GM21528 (cell line): ENCODE measurements at regions not wholly inside any gene's neighbourhood (a gene's known extent, or its start where the extent isn't known, plus 50 kb on each side); places are given as distances from the start of the nearest gene placed in this dataset.
"Not testable (repeated sequence)": the region's sequence is repeated elsewhere in the genome, so short reads cannot be mapped to it uniquely, and the experiment has no call there.

ENCODE experiments used
- ATAC-seq: cut with Tn5 transposase; IDR thresholded peaks from one replicate; pipeline ENCODE4 v1.9.1; 2021; ENCODE audit warnings: mild to moderate bottlenecking, moderate library complexity; ENCODE audit not compliant: unreplicated experiment, low FRiP score

GRCh38 chr18:72986103-72986502 lies 118.3 kb upstream of the NETO1 start:
- ATAC-seq: no peak

DNA sequence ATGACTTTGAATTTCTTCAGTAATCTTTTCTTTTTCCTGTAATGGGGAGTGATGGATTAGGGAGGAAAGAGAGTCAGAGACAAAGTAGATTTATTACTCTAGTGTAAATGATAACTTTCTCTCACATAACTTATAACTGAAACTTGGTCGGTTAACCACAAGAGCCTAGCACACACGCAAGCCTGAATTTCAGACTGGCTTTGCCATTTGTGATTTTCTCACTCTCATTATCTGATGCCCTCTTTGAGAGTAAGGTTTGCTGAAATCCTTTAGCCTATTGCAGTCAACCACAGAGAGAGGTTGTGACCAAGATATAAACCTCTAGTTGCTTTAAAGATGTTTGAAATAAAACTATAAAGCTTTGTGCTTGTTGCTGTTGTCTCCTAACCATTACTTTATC lies 117.9 kb upstream of the NETO1 start:
- ATAC-seq: peak; percentile 71

DNA sequence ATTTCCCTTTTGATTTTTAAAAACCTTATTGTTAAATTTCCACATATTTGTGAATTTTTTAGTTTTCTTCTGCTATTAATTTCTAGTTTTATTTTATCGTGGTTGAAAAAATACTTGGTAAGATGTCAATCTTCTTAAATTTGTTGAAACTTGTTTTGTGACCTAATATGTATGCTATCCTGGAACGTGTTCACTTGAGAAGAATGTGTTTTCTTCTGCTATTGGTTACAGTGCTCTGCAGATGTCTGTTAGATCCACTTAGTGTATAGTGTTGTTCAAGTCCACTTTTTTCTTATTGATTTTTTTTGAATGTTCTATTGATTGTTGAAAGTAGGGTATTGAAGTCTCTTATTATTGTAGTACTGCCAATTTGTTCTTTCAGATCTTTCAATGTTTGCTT lies 116.5 kb upstream of the NETO1 start:
- ATAC-seq: no peak

DNA sequence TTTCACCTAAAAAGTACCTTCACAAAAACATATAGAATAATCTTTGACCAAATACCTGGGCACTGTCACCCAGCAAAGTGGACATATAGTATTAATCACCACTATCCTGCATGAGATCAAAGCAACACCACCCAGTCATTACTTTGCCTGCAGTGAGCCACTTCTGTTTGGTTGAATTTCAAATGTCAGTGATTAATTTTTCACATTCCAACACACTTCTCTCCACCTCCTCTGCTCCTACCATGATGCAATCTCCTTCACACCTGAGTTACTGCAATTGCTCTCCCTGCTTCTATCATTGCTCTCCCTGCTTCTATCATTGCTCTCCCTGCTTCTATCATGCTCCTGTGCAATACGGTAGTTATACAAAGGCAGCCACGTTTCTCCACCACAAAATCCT lies 106.1 kb upstream of the NETO1 start:
- ATAC-seq: no peak

DNA sequence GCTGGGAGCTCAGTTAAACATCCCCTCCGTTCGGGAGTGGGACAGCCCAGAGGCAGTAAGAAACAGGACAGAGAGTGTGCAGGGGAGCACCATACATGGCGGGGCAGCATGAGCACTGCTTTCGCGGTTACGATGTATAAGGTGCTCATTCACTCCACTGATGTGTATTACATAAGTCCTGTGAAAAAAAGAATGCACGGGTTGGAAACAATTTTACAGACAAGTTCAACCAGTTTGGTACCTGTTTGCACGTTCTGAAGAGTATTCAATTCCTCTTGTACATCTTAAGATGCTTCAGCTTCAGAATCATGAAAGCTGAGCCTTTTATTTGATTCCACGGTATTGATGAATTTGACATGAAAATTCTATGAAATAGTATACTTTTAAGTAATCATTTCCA lies 97.8 kb upstream of the NETO1 start:
- no peak for ATAC-seq

- ATAC-seq: not testable (repeated sequence)
Measured at GRCh38 chr18:72958195-72958594, 90.4 kb upstream of the NETO1 start.

DNA sequence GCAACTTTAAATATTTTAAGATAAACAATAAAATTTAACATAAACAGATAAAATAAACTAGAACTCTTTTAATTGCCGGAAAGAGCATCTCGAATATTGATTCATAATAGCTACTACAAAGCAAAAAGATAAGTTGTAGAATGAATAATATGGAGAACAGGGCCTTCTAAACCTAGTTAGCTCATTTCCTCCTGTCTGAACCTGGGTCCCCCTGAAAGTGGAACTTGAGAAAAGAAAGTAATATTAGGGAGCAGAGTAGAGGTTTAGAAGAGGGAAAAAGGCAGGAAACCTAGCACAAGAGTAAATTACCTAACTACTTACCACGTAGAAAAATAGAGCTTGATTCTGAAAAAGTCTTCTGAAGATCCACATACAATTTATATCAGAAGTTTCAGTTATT lies 80.7 kb upstream of the NETO1 start:
- no peak for ATAC-seq

- no peak for ATAC-seq
Measured at GRCh38 chr18:72942766-72943165, 75.0 kb upstream of the NETO1 start.

GRCh38 chr18:72940986-72941385 lies 73.2 kb upstream of the NETO1 start:
- no peak for ATAC-seq

GRCh38 chr18:72940509-72940908 lies 72.7 kb upstream of the NETO1 start:
- no peak for ATAC-seq

- no peak for ATAC-seq
Measured at GRCh38 chr18:72935744-72936143, 68.0 kb upstream of the NETO1 start.

DNA sequence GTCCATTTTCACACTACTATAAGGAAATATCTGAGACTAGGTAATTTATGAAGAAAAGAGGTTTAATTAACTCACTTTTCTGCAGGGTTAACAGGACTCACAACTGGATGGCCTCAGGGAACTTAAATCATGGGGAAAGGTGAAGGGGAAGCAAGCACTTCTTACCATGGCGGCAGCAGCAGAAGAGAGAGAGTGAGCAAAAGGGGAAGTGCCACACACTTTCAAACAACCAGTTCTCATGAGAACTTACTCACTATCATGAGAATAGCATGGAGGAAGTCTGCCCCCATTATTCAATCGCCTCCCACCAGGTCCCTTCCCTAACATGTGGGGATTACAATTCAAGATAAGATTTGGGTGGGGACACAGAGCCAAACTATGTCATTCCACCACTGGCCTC lies 55.1 kb upstream of the NETO1 start:
- ATAC-seq: no peak
